Thyroid gland (tissue), 4 donors: ENCODE measurements at regions not wholly inside any gene's neighbourhood (a gene's known extent, or its start where the extent isn't known, plus 50 kb on each side); places are given as distances from the start of the nearest gene placed in this dataset.

Experiments
- POLR2A ChIP-seq, 2 donors: fragments of 450-650 bp; IDR thresholded peaks; one replicate each; pipeline ENCODE4 v1.6.1; 2017; ENCODE audit warnings: antibody characterized with exemption in 2 of 2, mild to moderate bottlenecking in 2 of 2, moderate library complexity in 1 of 2
- TF ChIP-seq, protein P1 (sequence below), 6 experiments: fragments of 200-600 bp in 3 of 6; fragments of 450-650 bp in 3 of 6; sonication (generic) in 3 of 6; IDR thresholded peaks; one replicate each; pipeline ENCODE4 v1.5.1; 2016 to 2019; ENCODE audit warnings: antibody characterized with exemption in 6 of 6, mild to moderate bottlenecking in 2 of 6, inconsistent platforms in 1 of 6, moderate library complexity in 1 of 6

DNA sequence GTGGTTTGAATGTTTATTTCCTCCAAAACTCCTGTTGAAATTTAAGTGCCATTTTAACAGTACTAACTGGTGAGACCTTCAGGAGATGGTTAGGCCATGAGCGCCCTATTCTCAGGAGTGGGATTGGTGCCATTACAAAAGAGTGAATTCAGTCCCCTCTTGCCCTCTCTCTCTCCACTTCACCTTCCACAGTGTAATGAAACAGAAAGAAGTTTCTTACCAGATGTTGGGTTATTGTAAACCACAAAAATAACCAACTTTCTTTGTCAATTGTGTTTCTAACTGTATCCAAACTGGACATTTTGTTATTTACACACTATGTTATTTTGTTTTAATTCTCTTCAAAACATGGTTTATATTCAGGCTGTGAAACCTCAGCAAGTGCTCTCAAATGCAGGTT is 1734.3 kb downstream of the PCDH7 start:
- TF ChIP-seq, protein P1, sequence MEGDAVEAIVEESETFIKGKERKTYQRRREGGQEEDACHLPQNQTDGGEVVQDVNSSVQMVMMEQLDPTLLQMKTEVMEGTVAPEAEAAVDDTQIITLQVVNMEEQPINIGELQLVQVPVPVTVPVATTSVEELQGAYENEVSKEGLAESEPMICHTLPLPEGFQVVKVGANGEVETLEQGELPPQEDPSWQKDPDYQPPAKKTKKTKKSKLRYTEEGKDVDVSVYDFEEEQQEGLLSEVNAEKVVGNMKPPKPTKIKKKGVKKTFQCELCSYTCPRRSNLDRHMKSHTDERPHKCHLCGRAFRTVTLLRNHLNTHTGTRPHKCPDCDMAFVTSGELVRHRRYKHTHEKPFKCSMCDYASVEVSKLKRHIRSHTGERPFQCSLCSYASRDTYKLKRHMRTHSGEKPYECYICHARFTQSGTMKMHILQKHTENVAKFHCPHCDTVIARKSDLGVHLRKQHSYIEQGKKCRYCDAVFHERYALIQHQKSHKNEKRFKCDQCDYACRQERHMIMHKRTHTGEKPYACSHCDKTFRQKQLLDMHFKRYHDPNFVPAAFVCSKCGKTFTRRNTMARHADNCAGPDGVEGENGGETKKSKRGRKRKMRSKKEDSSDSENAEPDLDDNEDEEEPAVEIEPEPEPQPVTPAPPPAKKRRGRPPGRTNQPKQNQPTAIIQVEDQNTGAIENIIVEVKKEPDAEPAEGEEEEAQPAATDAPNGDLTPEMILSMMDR (IDR thresholded peaks at IDR 0.05): no peak
- no peak for TF ChIP-seq POLR2A (IDR thresholded peaks at IDR 0.05)
